NOMO-1 treated with dmso at 0.1 percent for 144 hours (cell line): ENCODE measurements at regions not wholly inside any gene's neighbourhood (a gene's known extent, or its start where the extent isn't known, plus 50 kb on each side); places are given as distances from the start of the nearest gene placed in this dataset.

Experiments used
- DNase-seq: peaks from one replicate; lab custom pipeline; 2025; ENCODE audit not compliant: unreplicated experiment; lab: John Stamatoyannopoulos, UW

- DNase-seq: no peak
These were observed 322.5 kb upstream of the POM121L12 start for GRCh38 chr7:52712938-52713337.

- no peak for DNase-seq
These were observed 323.5 kb upstream of the POM121L12 start for GRCh38 chr7:52711951-52712350.

DNA sequence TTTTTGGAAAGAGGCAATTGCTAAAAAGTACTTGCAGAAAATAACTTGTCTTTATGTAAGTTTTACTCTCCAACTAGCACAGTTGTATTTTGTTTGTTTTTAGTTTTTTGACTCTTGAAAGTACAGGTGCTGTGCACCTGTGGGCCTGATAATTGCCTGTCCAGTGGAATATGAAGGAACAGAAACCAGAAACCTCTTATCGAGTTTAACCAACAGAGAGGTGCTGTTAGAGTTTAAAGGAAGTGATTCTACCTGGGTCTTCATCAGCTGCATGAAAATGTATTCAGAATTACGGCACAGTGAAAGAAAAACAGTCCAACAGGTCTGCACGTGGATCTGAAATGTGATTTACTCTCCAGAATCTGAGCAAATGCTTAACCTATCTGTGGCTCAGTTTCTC is 326.6 kb upstream of the POM121L12 start:
- no peak for DNase-seq

GRCh38 chr7:52705768-52706167 is 329.7 kb upstream of the POM121L12 start:
- DNase-seq: no peak

DNA sequence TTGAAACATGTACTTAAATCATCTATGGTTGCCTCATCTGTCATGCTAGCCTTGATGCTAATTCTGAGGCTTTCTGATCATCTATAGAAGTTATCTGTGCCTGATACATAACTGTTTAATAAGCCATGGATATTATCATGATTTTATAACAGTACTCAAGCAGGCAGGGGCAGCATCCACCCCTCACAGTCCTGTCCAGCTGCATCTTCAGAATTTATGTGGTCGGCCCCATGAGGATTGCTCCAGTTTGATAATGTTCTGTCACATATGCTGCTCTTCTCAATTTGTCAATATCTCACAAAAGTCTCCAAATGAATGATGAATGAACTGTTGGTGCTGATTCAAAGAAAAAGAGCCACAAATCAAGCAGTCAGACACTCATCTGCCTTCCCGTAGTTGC is 335.1 kb upstream of the POM121L12 start:
- DNase-seq: no peak

GRCh38 chr7:52695973-52696595 is 339.3 kb upstream of the POM121L12 start:
- DNase-seq: no peak

DNA sequence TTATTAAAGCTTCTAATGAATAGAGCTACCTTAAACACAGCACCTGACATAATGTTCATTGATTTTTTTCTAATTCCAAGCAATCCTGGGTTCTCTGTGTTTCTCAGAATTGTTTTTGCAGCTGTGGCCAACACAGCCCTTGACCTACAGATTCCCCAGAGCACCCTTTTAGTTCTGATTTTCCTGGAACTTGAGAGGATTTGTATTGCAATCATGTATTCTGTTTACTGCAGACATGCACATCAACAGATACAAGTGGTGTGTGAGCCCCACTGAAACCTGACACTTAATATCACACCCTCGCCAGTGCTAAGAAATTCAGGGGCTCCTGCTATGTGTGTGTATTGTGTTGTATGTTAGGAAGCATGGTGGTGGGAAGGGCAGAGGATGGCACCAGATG is 344.2 kb upstream of the POM121L12 start:
- DNase-seq: no peak

DNA sequence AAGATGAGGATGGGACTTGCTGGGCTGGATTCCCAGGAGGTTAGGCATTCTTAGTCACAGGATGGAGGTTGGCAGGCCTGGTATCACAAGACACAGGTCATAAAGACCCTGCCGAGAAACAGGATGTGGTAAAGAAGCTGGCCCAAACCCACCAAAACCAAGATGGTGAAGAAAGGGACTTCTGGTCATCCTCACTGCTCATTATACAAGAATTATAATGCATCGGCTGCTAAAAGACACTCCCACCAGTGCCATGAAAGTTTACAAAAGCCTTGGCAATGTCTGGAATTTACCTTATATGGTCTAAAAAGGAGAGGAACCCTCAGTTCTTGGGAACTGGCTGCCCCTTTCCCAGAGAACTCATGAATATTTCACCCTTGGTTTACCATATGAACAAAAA is 345.5 kb upstream of the POM121L12 start:
- no peak for DNase-seq

- DNase-seq: no peak
These were observed 350.1 kb upstream of the POM121L12 start for GRCh38 chr7:52685333-52685732.

DNA sequence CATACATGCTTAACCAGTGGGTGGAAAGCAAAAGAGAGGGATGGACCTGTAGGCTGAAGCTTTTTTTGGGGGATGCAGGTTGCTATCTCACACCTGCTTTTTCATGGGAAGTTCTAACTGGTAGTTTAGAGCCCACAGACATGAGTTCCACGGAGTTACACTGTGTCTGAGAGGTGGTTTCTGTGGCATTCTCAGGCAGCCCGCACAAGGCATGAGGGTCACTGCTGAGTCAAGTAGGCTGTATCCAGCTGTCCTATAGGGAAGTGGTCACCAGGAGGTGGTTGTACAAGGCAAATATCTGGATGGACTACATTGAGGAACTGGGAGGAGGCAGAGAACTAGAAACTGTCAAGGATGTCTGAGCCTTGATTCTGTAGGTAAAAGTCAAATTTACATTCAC is 351.0 kb upstream of the POM121L12 start:
- DNase-seq: no peak

DNA sequence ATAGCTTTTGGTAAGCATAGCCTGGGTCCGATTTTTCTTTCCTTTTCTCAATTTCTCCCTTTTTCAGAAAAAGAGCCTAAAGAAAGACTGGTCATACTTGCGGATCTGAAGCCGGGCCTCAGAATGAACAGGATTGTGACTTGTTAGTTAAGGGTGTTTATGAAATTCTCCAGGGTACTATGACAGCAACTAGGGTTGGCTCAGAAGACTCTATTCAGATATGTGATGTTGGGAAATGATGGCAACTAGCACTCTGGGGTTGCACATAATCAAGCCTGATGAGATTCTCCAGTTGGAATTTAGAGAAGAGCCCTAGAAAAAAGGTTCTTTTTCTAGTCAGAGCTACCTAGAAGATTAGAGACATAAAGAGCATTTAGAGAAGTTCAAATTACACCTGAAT is 352.4 kb upstream of the POM121L12 start:
- DNase-seq: no peak

- DNase-seq: no peak
These were observed 364.7 kb upstream of the POM121L12 start for GRCh38 chr7:52670608-52671225.

DNA sequence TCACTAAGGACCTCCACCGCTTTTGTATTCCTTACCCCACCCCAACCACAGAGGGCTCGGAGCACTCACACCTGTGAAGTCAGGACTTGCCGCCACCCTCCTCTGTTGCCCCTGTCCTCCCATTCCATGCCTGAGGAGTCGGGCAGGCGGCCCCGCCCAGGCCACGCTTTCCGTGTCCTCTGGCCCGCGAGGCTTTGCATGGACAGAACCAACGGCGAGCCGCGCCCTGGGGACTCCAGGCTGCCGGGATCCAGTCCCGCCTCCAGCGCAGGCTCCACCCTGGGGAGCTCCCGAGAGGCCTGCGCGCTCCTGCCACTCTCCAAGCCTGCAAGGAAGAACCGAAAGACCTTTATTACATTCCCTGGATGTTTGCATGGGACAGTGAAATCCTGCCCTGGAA is 366.4 kb upstream of the POM121L12 start:
- no peak for DNase-seq

DNA sequence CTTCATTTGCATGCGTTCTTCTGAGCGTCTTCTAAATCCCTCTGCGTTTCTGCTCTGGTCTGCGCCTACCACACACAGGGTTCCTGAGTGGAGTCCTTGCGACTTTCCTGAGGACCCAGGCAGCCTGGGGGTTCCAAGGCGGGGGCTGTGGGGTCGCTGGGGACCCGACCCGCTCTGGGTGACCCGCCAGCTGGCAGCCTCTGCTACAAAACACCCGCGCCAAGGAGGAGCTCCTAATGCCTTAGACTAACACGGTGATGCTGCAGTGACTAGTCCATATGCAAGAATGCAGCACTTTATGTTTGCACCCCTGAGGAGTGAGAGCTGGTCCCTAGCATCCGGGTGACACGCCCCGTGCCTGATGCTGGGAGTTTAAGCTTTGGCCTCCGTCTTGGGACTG is 367.0 kb upstream of the POM121L12 start:
- no peak for DNase-seq

GRCh38 chr7:52659178-52659577 is 376.3 kb upstream of the POM121L12 start:
- DNase-seq: no peak

- DNase-seq: no peak
These were observed 379.3 kb upstream of the POM121L12 start for GRCh38 chr7:52656098-52656497.

DNA sequence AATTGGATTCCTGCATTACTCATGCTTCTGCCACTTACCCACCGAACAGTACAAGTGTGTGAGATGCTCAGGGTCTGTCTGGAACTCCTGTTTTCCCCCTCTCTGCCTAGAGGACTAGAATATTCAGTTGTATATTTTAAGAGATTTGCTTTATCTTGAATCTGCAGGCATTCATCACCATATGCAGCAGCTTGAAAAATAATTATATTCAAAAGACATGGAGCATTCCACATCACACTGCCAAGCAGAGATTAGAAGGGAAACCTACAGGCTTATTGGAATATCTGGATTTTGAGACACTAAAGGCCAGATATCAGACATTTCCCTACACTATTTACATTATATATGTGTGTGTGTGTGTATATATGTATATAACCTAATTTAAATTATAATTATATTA is 382.8 kb upstream of the POM121L12 start:
- no peak for DNase-seq

DNA sequence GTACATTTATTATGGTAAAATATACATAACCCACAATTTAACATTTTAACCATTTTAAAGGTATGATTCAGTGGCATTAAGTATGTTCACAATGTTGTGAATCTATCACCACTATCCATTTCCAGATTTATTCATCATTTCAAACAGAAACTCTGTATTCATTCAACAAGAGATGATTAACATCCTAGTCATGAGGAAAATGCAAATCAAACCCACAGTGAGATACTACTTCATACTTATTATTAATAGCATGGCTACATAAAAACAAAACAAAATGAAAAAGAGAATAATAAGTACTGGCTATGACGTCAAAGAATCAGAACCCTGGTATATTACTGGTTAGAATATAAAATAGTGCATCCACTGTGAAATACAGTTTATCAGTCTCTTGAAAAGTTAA is 386.6 kb upstream of the POM121L12 start:
- DNase-seq: no peak

- no peak for DNase-seq
These were observed 388.4 kb upstream of the POM121L12 start for GRCh38 chr7:52647046-52647445.

- DNase-seq: no peak
These were observed 395.5 kb upstream of the POM121L12 start for GRCh38 chr7:52639981-52640380.

- no peak for DNase-seq
These were observed 396.3 kb upstream of the POM121L12 start for GRCh38 chr7:52639126-52639525.

- DNase-seq: no peak
These were observed 400.4 kb upstream of the POM121L12 start for GRCh38 chr7:52635021-52635420.

DNA sequence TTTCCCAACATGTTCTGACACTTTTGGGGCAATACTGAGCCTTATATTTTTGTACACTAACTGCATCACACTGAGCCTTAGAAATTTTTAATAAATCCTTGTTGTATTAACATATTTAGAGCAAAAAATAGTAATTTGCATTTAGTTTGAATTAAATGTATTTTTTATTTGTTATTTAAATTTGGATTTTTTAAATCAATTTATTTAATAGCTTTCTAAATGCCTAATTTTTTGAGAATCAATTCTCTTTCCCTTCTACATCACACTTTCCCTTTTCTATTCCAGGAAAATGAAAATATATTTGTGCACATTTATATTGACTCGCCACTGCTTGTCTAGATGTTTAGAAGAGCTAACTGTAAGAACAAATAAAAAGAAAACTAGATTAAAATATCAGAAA is 414.6 kb upstream of the POM121L12 start:
- DNase-seq: no peak
